ENCODE measurements at regions not wholly inside any gene's neighbourhood (a gene's known extent, or its start where the extent isn't known, plus 50 kb on each side); places are given as distances from the start of the nearest gene placed in this dataset.

- no peaks in the 10 kb centered on the region for H3K27me3 ChIP-seq
- no peaks in the 10 kb centered on the region for H3K9me3 ChIP-seq
- TF ChIP-seq POLR2A (IDR thresholded peaks at IDR 0.05), result no peak
- TF ChIP-seq CTCF (IDR thresholded peaks at IDR 0.05), result no peak
- DNase-seq, result no peak
- WGBS, 2 donors, result 96 to 98% methylated on average over 2 of the region's 2 CpGs
- no peaks in the 10 kb centered on the region for H3K36me3 ChIP-seq (ENCODE audit: low read depth, missing control alignments)
- no peak overlapping the region for H3K27ac ChIP-seq
- intact Hi-C loops (cut with DNase I; ENCODE audit: low total_unique reads), result no loop called here
- H3K4me3 ChIP-seq, result no peak overlapping the region
- no peaks in the 10 kb centered on the region for H3K4me1 ChIP-seq
Measured at GRCh38 chr4:129314781-129315180, 218.8 kb downstream of the C4orf33 start.

- Histone ChIP-seq H3K4me1 (no peaks in the 10 kb centered on the region), H3K4me3 (no peak overlapping the region), H3K9me3 (no peaks in the 10 kb centered on the region), H3K27ac (no peak overlapping the region), H3K36me3 (ENCODE audit: low read depth, missing control alignments) (no peaks in the 10 kb centered on the region), H3K27me3 (no peaks in the 10 kb centered on the region)
- WGBS, 2 donors, result 58 to 64% methylated on average over 4 of the region's 4 CpGs
- intact Hi-C loops (cut with DNase I; ENCODE audit: low total_unique reads), result no loop called here
- DNase-seq, result no peak
- TF ChIP-seq POLR2A (IDR thresholded peaks at IDR 0.05) (no peak), CTCF (IDR thresholded peaks at IDR 0.05) (no peak)
Measured at GRCh38 chr4:129322920-129323319, 227.0 kb downstream of the C4orf33 start.

DNA sequence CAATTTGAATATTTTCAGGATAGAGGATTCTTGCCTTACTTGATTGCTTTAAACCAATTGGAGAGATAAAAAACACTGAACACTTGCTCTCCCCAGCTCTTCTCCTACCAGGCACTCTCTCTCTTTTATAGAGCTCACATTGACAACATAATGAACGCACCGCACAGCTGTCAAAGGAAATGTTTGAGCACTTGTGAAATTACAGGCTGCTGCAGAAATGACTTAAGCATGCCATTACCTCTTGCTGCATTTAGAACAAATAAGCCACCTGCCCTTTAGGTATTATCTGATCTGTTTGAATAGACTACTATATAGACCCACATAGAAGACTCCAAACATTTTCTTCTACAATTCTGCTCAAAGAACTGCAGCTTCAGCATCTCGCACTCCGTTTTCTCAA, 227.7 kb downstream of the C4orf33 start:
- DNase-seq, result no peak
- intact Hi-C loops (cut with DNase I; ENCODE audit: low total_unique reads), result no loop called here
- Histone ChIP-seq H3K27ac (no peak overlapping the region), H3K36me3 (ENCODE audit: low read depth, missing control alignments) (no peaks in the 10 kb centered on the region), H3K9me3 (no peaks in the 10 kb centered on the region), H3K27me3 (no peaks in the 10 kb centered on the region), H3K4me3 (no peak overlapping the region), H3K4me1 (no peaks in the 10 kb centered on the region)
- WGBS, 2 donors, result 90 to 93% methylated on average over 4 of the region's 4 CpGs
- no peak for TF ChIP-seq CTCF (IDR thresholded peaks at IDR 0.05)
- TF ChIP-seq POLR2A (IDR thresholded peaks at IDR 0.05), result no peak

DNA sequence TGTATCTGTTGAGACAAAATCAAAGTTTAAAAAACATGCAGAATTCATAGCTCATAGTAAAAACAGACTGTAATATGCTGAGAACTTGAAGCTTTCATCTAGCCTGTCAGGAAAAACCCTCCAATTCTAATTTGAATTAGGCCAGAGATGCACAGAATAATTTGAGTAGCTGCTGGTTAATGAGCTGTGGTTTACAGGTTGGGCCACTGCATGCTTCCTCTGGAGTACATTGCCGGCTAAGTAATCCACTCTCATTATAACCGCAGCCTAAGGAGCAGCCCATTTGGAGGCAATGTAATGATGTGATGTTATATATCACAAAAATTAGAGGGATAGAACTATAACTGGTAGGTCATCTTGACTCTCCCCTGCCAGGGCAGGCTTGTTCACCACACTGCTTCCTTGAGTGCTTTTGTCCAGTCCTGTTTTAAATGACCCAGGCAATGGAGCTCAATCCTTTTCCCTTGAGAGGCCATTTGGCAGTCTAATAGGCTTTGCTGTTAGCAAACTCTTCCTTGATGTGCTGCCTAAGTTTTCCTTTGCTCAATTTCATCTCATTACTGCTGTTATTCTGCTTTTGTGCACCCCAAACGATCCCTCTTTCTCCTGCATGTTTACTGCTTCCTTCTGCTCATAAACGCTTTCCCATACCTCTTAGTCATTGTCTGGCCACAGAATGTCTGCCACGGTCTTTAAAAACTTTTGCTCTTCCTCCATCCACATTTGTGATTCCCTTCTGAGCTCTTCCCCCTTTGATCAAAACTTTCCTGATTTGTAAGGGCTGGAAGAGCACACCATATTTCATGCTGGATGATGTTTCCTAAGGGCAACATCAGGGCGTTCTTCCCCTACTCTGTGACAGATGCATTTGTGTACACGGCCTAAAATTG, 230.9 kb downstream of the C4orf33 start:
- no peaks in the 10 kb centered on the region for H3K9me3 ChIP-seq
- no peaks in the 10 kb centered on the region for H3K36me3 ChIP-seq (ENCODE audit: low read depth, missing control alignments)
- intact Hi-C loops (cut with DNase I; ENCODE audit: low total_unique reads), result no loop called here
- no peak overlapping the region for H3K4me3 ChIP-seq
- TF ChIP-seq CTCF (IDR thresholded peaks at IDR 0.05), result no peak
- no peaks in the 10 kb centered on the region for H3K4me1 ChIP-seq
- no peak for DNase-seq
- H3K27me3 ChIP-seq, result no peaks in the 10 kb centered on the region
- H3K27ac ChIP-seq, result no peak overlapping the region
- 44 to 55% methylated on average over 7 of the region's 7 CpGs for WGBS, 2 donors

DNA sequence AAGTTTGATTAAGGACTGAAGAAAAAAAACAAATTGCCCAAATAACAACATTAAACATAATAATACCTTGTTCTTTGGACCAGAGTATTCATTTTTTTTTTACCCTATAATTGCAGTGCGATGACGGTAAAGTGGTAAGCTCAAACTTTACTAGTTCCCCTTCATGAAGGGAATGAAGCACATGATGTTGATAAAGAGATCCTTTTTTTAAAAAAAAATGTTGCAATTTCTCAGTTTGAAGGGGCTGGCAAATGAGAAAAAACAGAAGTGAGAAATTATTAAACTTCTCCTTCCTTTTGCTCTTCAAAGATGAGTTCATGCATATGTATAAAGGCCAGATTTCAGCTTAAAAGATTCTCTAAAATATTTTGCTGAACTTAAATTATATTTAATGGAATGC, 231.7 kb downstream of the C4orf33 start:
- no peak for DNase-seq
- H3K36me3 ChIP-seq (ENCODE audit: low read depth, missing control alignments), result no peaks in the 10 kb centered on the region
- no peaks in the 10 kb centered on the region for H3K4me1 ChIP-seq
- intact Hi-C loops (cut with DNase I; ENCODE audit: low total_unique reads), result no loop called here
- no peaks in the 10 kb centered on the region for H3K27me3 ChIP-seq
- no peak overlapping the region for H3K27ac ChIP-seq
- TF ChIP-seq POLR2A (IDR thresholded peaks at IDR 0.05), result no peak
- TF ChIP-seq CTCF (IDR thresholded peaks at IDR 0.05), result no peak
- H3K4me3 ChIP-seq, result no peak overlapping the region
- WGBS, 2 donors, result 91% methylated on average over 2 of the region's 2 CpGs
- H3K9me3 ChIP-seq, result no peaks in the 10 kb centered on the region

All from testis (tissue), 2 donors.